GM18907 (cell line): ENCODE measurements at regions not wholly inside any gene's neighbourhood (a gene's known extent, or its start where the extent isn't known, plus 50 kb on each side); places are given as distances from the start of the nearest gene placed in this dataset.
A peak's percentile ranks its signal among the peaks of the same experiment; 100 is the strongest.
"Not testable (repeated sequence)": the region's sequence is repeated elsewhere in the genome, so short reads cannot be mapped to it uniquely, and the experiment has no call there.

Experiments
- ATAC-seq: cut with Tn5 transposase; IDR thresholded peaks from one replicate; pipeline ENCODE4 v1.9.1; 2021; ENCODE audit warnings: mild to moderate bottlenecking, moderate library complexity; ENCODE audit not compliant: unreplicated experiment

- ATAC-seq, result no peak
Observed at GRCh38 chr9:15047028-15047551, 136.9 kb upstream of the FREM1 start.

GRCh38 chr9:15033316-15033715, 123.1 kb upstream of the FREM1 start:
- no peak for ATAC-seq

GRCh38 chr9:15032860-15033259, 122.6 kb upstream of the FREM1 start:
- ATAC-seq, result no peak

- ATAC-seq, result no peak
Observed at GRCh38 chr9:15021146-15021545, 110.9 kb upstream of the FREM1 start.

- ATAC-seq, result no peak
Observed at GRCh38 chr9:15018096-15018637, 107.9 kb upstream of the FREM1 start.

- ATAC-seq, result no peak
Observed at GRCh38 chr9:15010581-15010980, 100.4 kb upstream of the FREM1 start.

GRCh38 chr9:15007698-15008097, 97.5 kb upstream of the FREM1 start:
- no peak for ATAC-seq

- no peak for ATAC-seq
Observed at GRCh38 chr9:14994738-14995137, 84.5 kb upstream of the FREM1 start.

- peak; percentile 31 for ATAC-seq
Observed at GRCh38 chr9:14993901-14994554, 83.8 kb upstream of the FREM1 start.

GRCh38 chr9:14993061-14993800, 83.0 kb upstream of the FREM1 start:
- peak; percentile 55 for ATAC-seq

GRCh38 chr9:14992516-14992915, 82.3 kb upstream of the FREM1 start:
- ATAC-seq, result no peak

GRCh38 chr9:14992081-14992480, 81.9 kb upstream of the FREM1 start:
- no peak for ATAC-seq

GRCh38 chr9:14990647-14991046, 80.4 kb upstream of the FREM1 start:
- not testable (repeated sequence) for ATAC-seq

GRCh38 chr9:14989811-14990210, 79.6 kb upstream of the FREM1 start:
- ATAC-seq, result no peak

GRCh38 chr9:14989336-14989735, 79.1 kb upstream of the FREM1 start:
- ATAC-seq, result not testable (repeated sequence)

GRCh38 chr9:14987858-14988257, 77.6 kb upstream of the FREM1 start:
- peak; percentile 82 for ATAC-seq

- no peak for ATAC-seq
Observed at GRCh38 chr9:14985419-14985818, 75.2 kb upstream of the FREM1 start.

GRCh38 chr9:14983599-14983998, 73.4 kb upstream of the FREM1 start:
- no peak for ATAC-seq

GRCh38 chr9:14981291-14981950, 71.2 kb upstream of the FREM1 start:
- no peak for ATAC-seq

GRCh38 chr9:14978022-14979000, 68.1 kb upstream of the FREM1 start:
- no peak for ATAC-seq
